HFFc6 (cell line): ENCODE measurements at regions not wholly inside any gene's neighbourhood (a gene's known extent, or its start where the extent isn't known, plus 50 kb on each side); places are given as distances from the start of the nearest gene placed in this dataset.
A peak's percentile ranks its signal among the peaks of the same experiment; 100 is the strongest.

Source experiments
- DNase-seq: peaks from one replicate; pipeline ENCODE4 v3.0.0-alpha.2; 2018
- H3K27ac Mint-ChIP-seq: 2 replicates; pipeline ENCODE4 v1.8.0; 2020; ENCODE audit warnings: mild to moderate bottlenecking, mixed read lengths
- H3K27me3 Mint-ChIP-seq: 2 replicates; pipeline ENCODE4 v1.8.0; 2021; ENCODE audit warnings: mild to moderate bottlenecking, moderate library complexity, mixed read lengths; ENCODE audit not compliant: insufficient read depth
- H3K36me3 Mint-ChIP-seq: 2 replicates; pipeline ENCODE4 v1.8.0; 2021; ENCODE audit warnings: low read depth, mixed read lengths
- H3K4me1 Mint-ChIP-seq: 2 replicates; pipeline ENCODE4 v1.8.0; 2020; ENCODE audit warnings: low read depth, mixed read lengths
- H3K4me3 Mint-ChIP-seq: 2 replicates; pipeline ENCODE4 v1.8.0; 2020; ENCODE audit warnings: mild to moderate bottlenecking, moderate library complexity, mixed read lengths
- H3K9me3 Mint-ChIP-seq: 2 replicates; pipeline ENCODE4 v1.8.0; 2020; ENCODE audit warnings: mild to moderate bottlenecking, mixed read lengths
- CTCF ChIP-seq: fragments of 200-600 bp; sonication (generic); IDR thresholded peaks from 2 replicates; pipeline ENCODE4 v1.5.0; 2021; ENCODE audit warnings: antibody characterized with exemption, mild to moderate bottlenecking

GRCh38 chr3:18135060-18135814 lies 289.9 kb downstream of the SATB1 start:
- Mint-ChIP-seq H3K4me3 (peak overlapping the region; percentile 35; the same call in 1 of the 2 replicates), H3K4me1 (peaks cover 37% of the 10 kb centered on the region), H3K27me3 (peaks cover 1% of the 10 kb centered on the region; the same call in 1 of the 2 replicates), H3K36me3 (no peaks in the 10 kb centered on the region), H3K27ac (peak overlapping the region; percentile 87), H3K9me3 (no peaks in the 10 kb centered on the region)
- DNase-seq = no peak
- TF ChIP-seq CTCF = no peak

- peak overlapping the region; percentile 52 for H3K4me3 Mint-ChIP-seq
- H3K27me3 Mint-ChIP-seq = peaks cover 1% of the 10 kb centered on the region; the same call in 1 of the 2 replicates
- peaks cover 37% of the 10 kb centered on the region for H3K4me1 Mint-ChIP-seq
- H3K27ac Mint-ChIP-seq = peak overlapping the region; percentile 87
- DNase-seq = peak; percentile 46
- TF ChIP-seq CTCF = no peak
- no peaks in the 10 kb centered on the region for H3K9me3 Mint-ChIP-seq
- no peaks in the 10 kb centered on the region for H3K36me3 Mint-ChIP-seq
These were observed 290.6 kb downstream of the SATB1 start for GRCh38 chr3:18134386-18135059.

- no peak overlapping the region; the same call in 1 of the 2 replicates for H3K27ac Mint-ChIP-seq
These were observed 292.1 kb downstream of the SATB1 start for GRCh38 chr3:18132991-18133390.

GRCh38 chr3:18127859-18128681 lies 297.1 kb downstream of the SATB1 start:
- TF ChIP-seq CTCF = no peak
- Mint-ChIP-seq H3K27ac (no peak overlapping the region), H3K9me3 (no peaks in the 10 kb centered on the region), H3K4me3 (no peak overlapping the region), H3K27me3 (no peaks in the 10 kb centered on the region; the same call in 1 of the 2 replicates), H3K4me1 (peaks cover 41% of the 10 kb centered on the region), H3K36me3 (peaks cover 4% of the 10 kb centered on the region; the same call in 1 of the 2 replicates)
- no peak for DNase-seq

More at GRCh38 chr3:18132991-18133390, 292.1 kb downstream of the SATB1 start:
- Mint-ChIP-seq H3K27me3 (no peaks in the 10 kb centered on the region), H3K4me1 (peaks cover 48% of the 10 kb centered on the region), H3K9me3 (no peaks in the 10 kb centered on the region), H3K36me3 (no peaks in the 10 kb centered on the region), H3K4me3 (no peak overlapping the region)
- TF ChIP-seq CTCF = no peak
- no peak for DNase-seq

- Mint-ChIP-seq H3K27me3 (no peaks in the 10 kb centered on the region; the same call in 1 of the 2 replicates), H3K36me3 (peaks cover 4% of the 10 kb centered on the region; the same call in 1 of the 2 replicates), H3K27ac (no peak overlapping the region), H3K4me1 (peaks cover 34% of the 10 kb centered on the region), H3K9me3 (no peaks in the 10 kb centered on the region), H3K4me3 (no peak overlapping the region)
- no peak for DNase-seq
- no peak for TF ChIP-seq CTCF
These were observed 297.8 kb downstream of the SATB1 start for GRCh38 chr3:18127174-18127858.
